ENCODE measurements at regions not wholly inside any gene's neighbourhood (a gene's known extent, or its start where the extent isn't known, plus 50 kb on each side); places are given as distances from the start of the nearest gene placed in this dataset.

DNA sequence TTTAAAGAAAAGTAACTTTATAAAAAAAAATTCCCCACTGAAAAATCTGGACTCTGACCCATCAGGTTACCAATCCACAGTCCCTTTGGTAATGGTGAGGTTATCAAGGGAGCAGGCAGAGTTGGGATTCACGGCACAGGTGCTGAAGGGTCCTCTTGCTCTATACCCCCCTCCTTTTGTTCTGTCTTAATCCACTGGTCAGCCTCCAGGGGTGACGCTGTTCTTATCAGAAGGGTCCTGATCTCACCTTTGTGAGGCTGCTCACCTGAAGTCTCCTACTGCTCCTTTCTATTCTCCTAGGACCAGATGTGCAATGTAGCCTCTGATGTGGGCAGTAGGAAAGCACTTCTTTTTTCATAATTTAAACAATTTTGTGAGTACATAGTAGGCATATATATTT, 80.6 kb upstream of the E2F8 start:
- no peak for DNase-seq

DNA sequence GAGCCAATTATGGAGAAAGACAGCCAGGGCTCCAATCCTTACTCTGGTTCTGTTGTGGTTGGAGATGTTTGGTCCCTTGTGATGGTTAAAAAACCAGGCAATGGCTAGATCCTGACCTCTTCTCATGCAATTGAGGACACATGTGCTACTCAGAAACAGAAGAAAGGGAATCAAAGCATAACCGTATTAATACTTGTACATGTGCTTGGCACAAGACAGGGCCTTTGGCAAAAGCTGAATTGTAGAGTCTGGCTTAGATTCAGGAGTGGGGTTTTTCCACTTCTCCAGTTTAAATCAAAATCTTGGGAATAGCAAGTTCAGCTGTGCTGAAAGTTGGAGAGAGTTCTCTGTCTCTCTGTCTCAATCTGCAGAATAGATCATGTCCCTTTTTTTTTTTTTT, 80.1 kb upstream of the E2F8 start:
- no peak for DNase-seq

DNA sequence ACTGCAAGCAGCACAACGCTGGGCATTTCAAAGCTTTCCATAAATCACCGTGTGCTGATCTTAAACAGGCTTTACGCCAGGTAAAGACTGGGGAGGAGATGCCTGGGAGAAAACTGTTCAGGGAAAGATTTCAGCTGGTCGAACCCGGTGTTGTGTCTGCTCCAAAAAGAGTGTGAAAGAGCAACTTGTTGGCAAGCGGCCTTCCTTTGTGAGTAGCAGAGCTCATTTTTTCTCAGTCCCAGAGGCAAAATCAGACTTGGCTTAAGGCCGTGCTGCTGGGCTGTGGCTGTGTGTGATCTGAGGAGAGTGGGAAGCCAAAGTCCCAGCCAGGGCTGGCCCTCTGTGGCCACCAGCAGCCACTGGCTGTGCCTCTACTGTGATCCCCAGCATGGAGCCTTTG, 75.7 kb upstream of the E2F8 start:
- DNase-seq, result no peak

GRCh38 chr11:19315511-19315910, 74.8 kb upstream of the E2F8 start:
- DNase-seq, result no peak

GRCh38 chr11:19313140-19313539, 72.4 kb upstream of the E2F8 start:
- no peak for DNase-seq

- peak; percentile 5 for DNase-seq
These were observed 70.7 kb upstream of the E2F8 start for GRCh38 chr11:19311308-19312030.

- no peak for DNase-seq
These were observed 66.8 kb upstream of the E2F8 start for GRCh38 chr11:19307498-19307897.

- DNase-seq, result no peak
These were observed 65.6 kb upstream of the E2F8 start for GRCh38 chr11:19306179-19306944.

- DNase-seq, result no peak
These were observed 60.6 kb upstream of the E2F8 start for GRCh38 chr11:19301361-19301760.

GRCh38 chr11:19294444-19294843, 53.7 kb upstream of the E2F8 start:
- no peak for DNase-seq

GRCh38 chr11:19291064-19291463, 50.3 kb upstream of the E2F8 start:
- DNase-seq, result no peak
